ENCODE measurements at regions not wholly inside any gene's neighbourhood (a gene's known extent, or its start where the extent isn't known, plus 50 kb on each side); places are given as distances from the start of the nearest gene placed in this dataset.

DNA sequence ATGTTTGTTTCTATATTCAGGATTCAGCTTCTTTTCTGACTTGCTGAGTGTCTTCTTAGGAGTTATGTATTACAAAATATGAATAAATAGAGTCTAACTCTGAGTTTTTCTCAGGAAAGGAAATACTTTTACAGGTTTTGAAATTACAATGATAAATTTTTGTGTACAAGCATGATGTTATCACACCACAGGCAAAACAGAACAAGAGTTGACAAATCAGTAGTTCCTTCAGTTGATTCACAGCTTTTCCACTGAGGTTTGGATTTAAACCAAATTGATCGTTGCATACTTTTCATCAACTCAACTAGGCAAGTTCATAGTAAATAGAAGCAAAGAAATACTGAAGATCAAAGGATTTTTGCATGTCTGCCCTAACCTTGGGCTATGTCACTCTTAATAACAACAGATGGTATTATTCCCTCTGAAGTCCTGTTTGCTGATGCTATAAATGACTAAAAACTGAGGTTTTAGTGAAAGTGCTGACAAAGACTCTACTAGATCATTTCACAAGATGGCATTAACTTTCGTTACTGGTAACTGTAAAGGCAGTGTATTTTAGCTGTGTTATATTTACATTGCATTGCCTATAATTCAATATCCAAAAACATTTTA is 520.2 kb downstream of the FLRT2 start:
- peaks cover 6% of the 10 kb centered on the region; the same call in 2 of the 3 replicates for H3K4me1 Mint-ChIP-seq
- H3K27ac Mint-ChIP-seq: no peak overlapping the region
- H3K4me1 ChIP-seq (ENCODE audit: insufficient read depth): no peaks in the 10 kb centered on the region; the same call in 1 of the 2 replicates
- no peak for TF ChIP-seq ZNF331 (CRISPR knock-in tag; IDR thresholded peaks at IDR 0.05; ENCODE audit: low read depth)
- no peak for TF ChIP-seq STAT1 (IDR thresholded peaks at IDR 0.05; ENCODE audit: unreplicated experiment)
- TF ChIP-seq JUNB (IDR thresholded peaks at IDR 0.05; ENCODE audit: unreplicated experiment): no peak
- TF ChIP-seq, protein P1, sequence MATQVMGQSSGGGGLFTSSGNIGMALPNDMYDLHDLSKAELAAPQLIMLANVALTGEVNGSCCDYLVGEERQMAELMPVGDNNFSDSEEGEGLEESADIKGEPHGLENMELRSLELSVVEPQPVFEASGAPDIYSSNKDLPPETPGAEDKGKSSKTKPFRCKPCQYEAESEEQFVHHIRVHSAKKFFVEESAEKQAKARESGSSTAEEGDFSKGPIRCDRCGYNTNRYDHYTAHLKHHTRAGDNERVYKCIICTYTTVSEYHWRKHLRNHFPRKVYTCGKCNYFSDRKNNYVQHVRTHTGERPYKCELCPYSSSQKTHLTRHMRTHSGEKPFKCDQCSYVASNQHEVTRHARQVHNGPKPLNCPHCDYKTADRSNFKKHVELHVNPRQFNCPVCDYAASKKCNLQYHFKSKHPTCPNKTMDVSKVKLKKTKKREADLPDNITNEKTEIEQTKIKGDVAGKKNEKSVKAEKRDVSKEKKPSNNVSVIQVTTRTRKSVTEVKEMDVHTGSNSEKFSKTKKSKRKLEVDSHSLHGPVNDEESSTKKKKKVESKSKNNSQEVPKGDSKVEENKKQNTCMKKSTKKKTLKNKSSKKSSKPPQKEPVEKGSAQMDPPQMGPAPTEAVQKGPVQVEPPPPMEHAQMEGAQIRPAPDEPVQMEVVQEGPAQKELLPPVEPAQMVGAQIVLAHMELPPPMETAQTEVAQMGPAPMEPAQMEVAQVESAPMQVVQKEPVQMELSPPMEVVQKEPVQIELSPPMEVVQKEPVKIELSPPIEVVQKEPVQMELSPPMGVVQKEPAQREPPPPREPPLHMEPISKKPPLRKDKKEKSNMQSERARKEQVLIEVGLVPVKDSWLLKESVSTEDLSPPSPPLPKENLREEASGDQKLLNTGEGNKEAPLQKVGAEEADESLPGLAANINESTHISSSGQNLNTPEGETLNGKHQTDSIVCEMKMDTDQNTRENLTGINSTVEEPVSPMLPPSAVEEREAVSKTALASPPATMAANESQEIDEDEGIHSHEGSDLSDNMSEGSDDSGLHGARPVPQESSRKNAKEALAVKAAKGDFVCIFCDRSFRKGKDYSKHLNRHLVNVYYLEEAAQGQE (IDR thresholded peaks at IDR 0.05; ENCODE audit: unreplicated experiment): no peak
- TF ChIP-seq, protein P2, sequence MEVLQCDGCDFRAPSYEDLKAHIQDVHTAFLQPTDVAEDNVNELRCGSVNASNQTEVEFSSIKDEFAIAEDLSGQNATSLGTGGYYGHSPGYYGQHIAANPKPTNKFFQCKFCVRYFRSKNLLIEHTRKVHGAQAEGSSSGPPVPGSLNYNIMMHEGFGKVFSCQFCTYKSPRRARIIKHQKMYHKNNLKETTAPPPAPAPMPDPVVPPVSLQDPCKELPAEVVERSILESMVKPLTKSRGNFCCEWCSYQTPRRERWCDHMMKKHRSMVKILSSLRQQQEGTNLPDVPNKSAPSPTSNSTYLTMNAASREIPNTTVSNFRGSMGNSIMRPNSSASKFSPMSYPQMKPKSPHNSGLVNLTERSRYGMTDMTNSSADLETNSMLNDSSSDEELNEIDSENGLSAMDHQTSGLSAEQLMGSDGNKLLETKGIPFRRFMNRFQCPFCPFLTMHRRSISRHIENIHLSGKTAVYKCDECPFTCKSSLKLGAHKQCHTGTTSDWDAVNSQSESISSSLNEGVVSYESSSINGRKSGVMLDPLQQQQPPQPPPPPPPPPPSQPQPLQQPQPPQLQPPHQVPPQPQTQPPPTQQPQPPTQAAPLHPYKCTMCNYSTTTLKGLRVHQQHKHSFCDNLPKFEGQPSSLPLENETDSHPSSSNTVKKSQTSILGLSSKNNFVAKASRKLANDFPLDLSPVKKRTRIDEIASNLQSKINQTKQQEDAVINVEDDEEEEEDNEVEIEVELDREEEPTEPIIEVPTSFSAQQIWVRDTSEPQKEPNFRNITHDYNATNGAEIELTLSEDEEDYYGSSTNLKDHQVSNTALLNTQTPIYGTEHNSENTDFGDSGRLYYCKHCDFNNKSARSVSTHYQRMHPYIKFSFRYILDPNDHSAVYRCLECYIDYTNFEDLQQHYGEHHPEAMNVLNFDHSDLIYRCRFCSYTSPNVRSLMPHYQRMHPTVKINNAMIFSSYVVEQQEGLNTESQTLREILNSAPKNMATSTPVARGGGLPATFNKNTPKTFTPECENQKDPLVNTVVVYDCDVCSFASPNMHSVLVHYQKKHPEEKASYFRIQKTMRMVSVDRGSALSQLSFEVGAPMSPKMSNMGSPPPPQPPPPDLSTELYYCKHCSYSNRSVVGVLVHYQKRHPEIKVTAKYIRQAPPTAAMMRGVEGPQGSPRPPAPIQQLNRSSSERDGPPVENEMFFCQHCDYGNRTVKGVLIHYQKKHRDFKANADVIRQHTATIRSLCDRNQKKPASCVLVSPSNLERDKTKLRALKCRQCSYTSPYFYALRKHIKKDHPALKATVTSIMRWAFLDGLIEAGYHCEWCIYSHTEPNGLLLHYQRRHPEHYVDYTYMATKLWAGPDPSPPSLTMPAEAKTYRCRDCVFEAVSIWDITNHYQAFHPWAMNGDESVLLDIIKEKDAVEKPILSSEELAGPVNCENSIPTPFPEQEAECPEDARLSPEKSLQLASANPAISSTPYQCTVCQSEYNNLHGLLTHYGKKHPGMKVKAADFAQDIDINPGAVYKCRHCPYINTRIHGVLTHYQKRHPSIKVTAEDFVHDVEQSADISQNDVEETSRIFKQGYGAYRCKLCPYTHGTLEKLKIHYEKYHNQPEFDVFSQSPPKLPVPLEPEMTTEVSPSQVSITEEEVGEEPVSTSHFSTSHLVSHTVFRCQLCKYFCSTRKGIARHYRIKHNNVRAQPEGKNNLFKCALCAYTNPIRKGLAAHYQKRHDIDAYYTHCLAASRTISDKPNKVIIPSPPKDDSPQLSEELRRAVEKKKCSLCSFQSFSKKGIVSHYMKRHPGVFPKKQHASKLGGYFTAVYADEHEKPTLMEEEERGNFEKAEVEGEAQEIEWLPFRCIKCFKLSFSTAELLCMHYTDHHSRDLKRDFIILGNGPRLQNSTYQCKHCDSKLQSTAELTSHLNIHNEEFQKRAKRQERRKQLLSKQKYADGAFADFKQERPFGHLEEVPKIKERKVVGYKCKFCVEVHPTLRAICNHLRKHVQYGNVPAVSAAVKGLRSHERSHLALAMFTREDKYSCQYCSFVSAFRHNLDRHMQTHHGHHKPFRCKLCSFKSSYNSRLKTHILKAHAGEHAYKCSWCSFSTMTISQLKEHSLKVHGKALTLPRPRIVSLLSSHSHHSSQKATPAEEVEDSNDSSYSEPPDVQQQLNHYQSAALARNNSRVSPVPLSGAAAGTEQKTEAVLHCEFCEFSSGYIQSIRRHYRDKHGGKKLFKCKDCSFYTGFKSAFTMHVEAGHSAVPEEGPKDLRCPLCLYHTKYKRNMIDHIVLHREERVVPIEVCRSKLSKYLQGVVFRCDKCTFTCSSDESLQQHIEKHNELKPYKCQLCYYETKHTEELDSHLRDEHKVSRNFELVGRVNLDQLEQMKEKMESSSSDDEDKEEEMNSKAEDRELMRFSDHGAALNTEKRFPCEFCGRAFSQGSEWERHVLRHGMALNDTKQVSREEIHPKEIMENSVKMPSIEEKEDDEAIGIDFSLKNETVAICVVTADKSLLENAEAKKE (CRISPR knock-in tag; IDR thresholded peaks at IDR 0.05): no peak
- TF ChIP-seq, protein P3, sequence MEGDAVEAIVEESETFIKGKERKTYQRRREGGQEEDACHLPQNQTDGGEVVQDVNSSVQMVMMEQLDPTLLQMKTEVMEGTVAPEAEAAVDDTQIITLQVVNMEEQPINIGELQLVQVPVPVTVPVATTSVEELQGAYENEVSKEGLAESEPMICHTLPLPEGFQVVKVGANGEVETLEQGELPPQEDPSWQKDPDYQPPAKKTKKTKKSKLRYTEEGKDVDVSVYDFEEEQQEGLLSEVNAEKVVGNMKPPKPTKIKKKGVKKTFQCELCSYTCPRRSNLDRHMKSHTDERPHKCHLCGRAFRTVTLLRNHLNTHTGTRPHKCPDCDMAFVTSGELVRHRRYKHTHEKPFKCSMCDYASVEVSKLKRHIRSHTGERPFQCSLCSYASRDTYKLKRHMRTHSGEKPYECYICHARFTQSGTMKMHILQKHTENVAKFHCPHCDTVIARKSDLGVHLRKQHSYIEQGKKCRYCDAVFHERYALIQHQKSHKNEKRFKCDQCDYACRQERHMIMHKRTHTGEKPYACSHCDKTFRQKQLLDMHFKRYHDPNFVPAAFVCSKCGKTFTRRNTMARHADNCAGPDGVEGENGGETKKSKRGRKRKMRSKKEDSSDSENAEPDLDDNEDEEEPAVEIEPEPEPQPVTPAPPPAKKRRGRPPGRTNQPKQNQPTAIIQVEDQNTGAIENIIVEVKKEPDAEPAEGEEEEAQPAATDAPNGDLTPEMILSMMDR (conservative IDR thresholded peaks at IDR 0.05; ENCODE audit: low read depth in 2 of 2): no peak
- peaks cover 8% of the 10 kb centered on the region; the same call in 2 of the 3 replicates for H3K9me3 Mint-ChIP-seq
- no peaks in the 10 kb centered on the region for H3K36me3 ChIP-seq (ENCODE audit: insufficient read depth)
- peaks cover 3% of the 10 kb centered on the region; the same call in 1 of the 3 replicates for H3K36me3 Mint-ChIP-seq (ENCODE audit: low read depth)
- H4K20me1 ChIP-seq (replicated peaks; ENCODE audit: insufficient read depth): no peaks in the 10 kb centered on the region
- DNase-seq (ENCODE audit: low spot score): no peak
- no peaks in the 10 kb centered on the region for H3K27me3 Mint-ChIP-seq (ENCODE audit: insufficient read depth, low read depth, poor library complexity)
- H3K27ac ChIP-seq (ENCODE audit: low read depth): no peak overlapping the region
- H3K79me2 ChIP-seq (replicated peaks; ENCODE audit: insufficient read depth): no peaks in the 10 kb centered on the region
- H2AFZ ChIP-seq: no peak overlapping the region
- H3K4me3 Mint-ChIP-seq: no peak overlapping the region
- H3K9me2 ChIP-seq (ENCODE audit: insufficient read depth): peaks cover 7% of the 10 kb centered on the region
- H3K4me2 ChIP-seq: no peak overlapping the region
- H3K4me3 ChIP-seq: no peak overlapping the region
- H3K27me3 ChIP-seq (ENCODE audit: insufficient read depth): no peaks in the 10 kb centered on the region
- no peaks in the 10 kb centered on the region for H3F3A ChIP-seq (replicated peaks; ENCODE audit: low read depth)
- ATAC-seq: no peak

Data from GM23338 (cell line).